HG02588 (cell line): ENCODE measurements at regions not wholly inside any gene's neighbourhood (a gene's known extent, or its start where the extent isn't known, plus 50 kb on each side); places are given as distances from the start of the nearest gene placed in this dataset.

Source experiments
- ATAC-seq: cut with Tn5 transposase; IDR thresholded peaks from one replicate; pipeline ENCODE4 v1.9.1; 2021; ENCODE audit warnings: mild to moderate bottlenecking, moderate library complexity; ENCODE audit not compliant: unreplicated experiment

DNA sequence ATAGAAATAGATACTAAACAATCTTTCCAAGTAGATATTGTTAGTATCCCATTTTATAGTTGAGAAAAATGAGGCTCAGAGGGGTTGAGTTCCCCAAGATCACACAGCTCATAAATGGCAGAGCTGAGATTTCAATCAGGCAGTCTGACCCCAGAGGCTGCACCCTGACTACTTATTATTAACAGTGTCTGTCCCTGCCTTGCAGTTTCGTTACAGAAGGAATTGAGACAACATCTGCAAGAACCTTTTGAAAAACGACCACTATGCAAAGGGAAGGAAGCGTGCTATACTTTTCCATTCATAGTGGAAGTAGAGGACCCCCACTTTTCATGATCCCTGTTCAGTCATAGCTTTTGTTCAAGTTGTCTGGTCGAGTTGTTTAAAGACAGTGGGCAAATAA lies 53.2 kb upstream of the SEC11C start:
- no peak for ATAC-seq

GRCh38 chr18:59087391-59087790 lies 52.3 kb upstream of the SEC11C start:
- no peak for ATAC-seq
